GM18907 (cell line): ENCODE measurements at regions not wholly inside any gene's neighbourhood (a gene's known extent, or its start where the extent isn't known, plus 50 kb on each side); places are given as distances from the start of the nearest gene placed in this dataset.
"Not testable (repeated sequence)": the region's sequence is repeated elsewhere in the genome, so short reads cannot be mapped to it uniquely, and the experiment has no call there.

Experiments
- ATAC-seq: cut with Tn5 transposase; IDR thresholded peaks from one replicate; pipeline ENCODE4 v1.9.1; 2021; ENCODE audit warnings: mild to moderate bottlenecking, moderate library complexity; ENCODE audit not compliant: unreplicated experiment

GRCh38 chr2:111385226-111385957 lies 264.7 kb downstream of the BCL2L11 start:
- not testable (repeated sequence) for ATAC-seq

GRCh38 chr2:111390605-111391004 lies 269.9 kb downstream of the BCL2L11 start:
- ATAC-seq = not testable (repeated sequence)

- not testable (repeated sequence) for ATAC-seq
Measured at GRCh38 chr2:111395350-111396128, 274.8 kb downstream of the BCL2L11 start.

GRCh38 chr2:111400598-111401253 lies 280.0 kb downstream of the BCL2L11 start:
- ATAC-seq = not testable (repeated sequence)

- ATAC-seq = not testable (repeated sequence)
Measured at GRCh38 chr2:111401270-111402140, 280.8 kb downstream of the BCL2L11 start.

GRCh38 chr2:111402450-111402849 lies 281.7 kb downstream of the BCL2L11 start:
- ATAC-seq = not testable (repeated sequence)

GRCh38 chr2:111403287-111403686 lies 282.6 kb downstream of the BCL2L11 start:
- ATAC-seq = not testable (repeated sequence)

- ATAC-seq = not testable (repeated sequence)
Measured at GRCh38 chr2:111406616-111407015, 285.9 kb downstream of the BCL2L11 start.

GRCh38 chr2:111407632-111408194 lies 287.0 kb downstream of the BCL2L11 start:
- not testable (repeated sequence) for ATAC-seq

- not testable (repeated sequence) for ATAC-seq
Measured at GRCh38 chr2:111410868-111411406, 290.2 kb downstream of the BCL2L11 start.

- not testable (repeated sequence) for ATAC-seq
Measured at GRCh38 chr2:111411867-111412681, 291.4 kb downstream of the BCL2L11 start.

- not testable (repeated sequence) for ATAC-seq
Measured at GRCh38 chr2:111412841-111413650, 292.3 kb downstream of the BCL2L11 start.

GRCh38 chr2:111413950-111414349 lies 293.2 kb downstream of the BCL2L11 start:
- ATAC-seq = not testable (repeated sequence)

GRCh38 chr2:111415765-111416743 lies 295.3 kb downstream of the BCL2L11 start:
- ATAC-seq = not testable (repeated sequence)

- not testable (repeated sequence) for ATAC-seq
Measured at GRCh38 chr2:111417026-111417425, 296.3 kb downstream of the BCL2L11 start.

- ATAC-seq = not testable (repeated sequence)
Measured at GRCh38 chr2:111418091-111418875, 297.6 kb downstream of the BCL2L11 start.
